GM18505 (cell line): ENCODE measurements at regions not wholly inside any gene's neighbourhood (a gene's known extent, or its start where the extent isn't known, plus 50 kb on each side); places are given as distances from the start of the nearest gene placed in this dataset.

ENCODE experiments used
- ATAC-seq: cut with Tn5 transposase; IDR thresholded peaks from one replicate; pipeline ENCODE4 v1.9.1; 2021; ENCODE audit not compliant: unreplicated experiment
- POLR2A ChIP-seq: IDR thresholded peaks from 4 replicates; pipeline ENCODE4 v1.6.1; 2011; ENCODE audit warnings: borderline replicate concordance; ENCODE audit not compliant: insufficient read depth, insufficient read length; ENCODE audit errors: extremely low read depth

- no peak for ATAC-seq
- no peak for TF ChIP-seq POLR2A
Measured at GRCh38 chr9:118305331-118305730, 601.1 kb downstream of the TLR4 start.

- no peak for ATAC-seq
- no peak for TF ChIP-seq POLR2A
Measured at GRCh38 chr9:118306801-118307200, 602.6 kb downstream of the TLR4 start.

- ATAC-seq, result no peak
- TF ChIP-seq POLR2A, result no peak
Measured at GRCh38 chr9:118313965-118314364, 609.8 kb downstream of the TLR4 start.

DNA sequence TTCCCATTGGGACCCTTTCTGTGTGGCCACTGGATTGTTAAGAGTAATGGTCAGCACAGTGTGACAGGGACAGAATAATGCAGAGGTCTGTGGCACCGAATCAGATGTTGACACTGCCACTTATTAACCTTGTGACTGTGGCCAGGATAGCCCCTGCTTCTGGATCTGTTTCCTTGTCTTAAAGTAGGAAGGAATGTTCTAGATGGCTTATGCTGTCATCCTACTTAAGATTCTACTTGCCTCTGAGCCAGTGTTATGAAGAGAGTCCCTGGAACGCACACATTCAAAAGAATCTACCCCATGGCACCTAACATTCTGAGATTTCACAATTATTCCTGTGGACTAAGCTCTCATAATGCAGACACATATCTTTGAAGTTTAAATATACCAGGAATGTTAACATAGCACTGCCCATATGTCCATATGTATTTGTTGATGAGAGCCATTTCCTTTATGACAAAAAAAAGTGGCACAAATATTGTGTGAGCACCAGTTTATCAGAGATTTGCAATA is 612.7 kb downstream of the TLR4 start:
- no peak for TF ChIP-seq POLR2A
- no peak for ATAC-seq

DNA sequence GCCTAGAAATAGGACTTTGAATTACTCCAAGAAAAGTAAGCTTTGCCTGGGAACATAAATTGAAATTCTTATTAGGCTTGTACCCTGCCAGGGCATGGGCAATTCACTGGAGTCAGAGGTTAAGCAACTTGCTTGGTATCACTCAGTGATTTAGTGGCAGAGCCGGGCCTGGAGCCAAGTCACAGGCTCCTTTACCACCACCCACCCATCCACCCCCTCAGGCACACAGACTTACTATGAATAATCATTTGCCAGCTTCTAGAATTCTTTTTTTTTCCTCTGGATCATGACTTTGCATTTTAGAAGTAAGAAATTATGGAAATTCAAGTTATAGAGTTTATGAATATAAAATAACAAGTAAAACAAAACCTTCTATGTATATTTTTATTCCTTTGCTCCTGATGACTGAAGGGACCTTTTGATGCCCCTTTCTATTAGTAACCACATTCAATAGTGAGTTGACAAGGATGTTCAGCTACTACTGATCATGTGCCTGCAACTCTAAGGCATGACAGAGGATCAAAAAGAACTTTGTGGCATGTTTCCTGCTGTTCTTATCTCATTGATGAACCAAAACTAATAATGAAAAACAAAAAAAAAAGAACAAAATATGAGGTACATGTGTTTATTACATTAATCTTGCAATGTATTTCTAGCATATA is 614.7 kb downstream of the TLR4 start:
- TF ChIP-seq POLR2A, result no peak
- no peak for ATAC-seq

DNA sequence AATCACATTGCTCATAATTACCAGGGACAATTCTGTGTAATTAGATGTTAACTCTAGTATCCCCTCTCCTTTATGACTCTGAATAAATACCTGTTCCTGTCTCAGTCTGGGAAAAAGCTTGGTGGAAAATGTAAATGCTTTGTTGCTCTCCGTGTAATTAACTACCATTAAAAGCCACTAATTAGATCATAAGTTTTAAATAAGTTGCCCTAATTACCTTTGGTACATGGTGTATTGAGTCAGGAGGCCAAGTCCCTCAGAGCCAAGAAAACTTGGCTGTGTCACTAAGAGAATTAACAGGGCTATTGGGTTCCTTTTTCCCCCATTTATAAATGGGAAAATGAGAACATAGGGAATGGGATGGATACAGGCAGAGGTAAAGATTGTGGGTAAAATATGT is 617.6 kb downstream of the TLR4 start:
- TF ChIP-seq POLR2A, result no peak
- ATAC-seq, result no peak

- no peak for TF ChIP-seq POLR2A
- no peak for ATAC-seq
Measured at GRCh38 chr9:118324706-118325105, 620.5 kb downstream of the TLR4 start.

- ATAC-seq, result no peak
- TF ChIP-seq POLR2A, result no peak
Measured at GRCh38 chr9:118325757-118326156, 621.6 kb downstream of the TLR4 start.

- TF ChIP-seq POLR2A, result no peak
- ATAC-seq, result no peak
Measured at GRCh38 chr9:118326326-118326725, 622.1 kb downstream of the TLR4 start.

DNA sequence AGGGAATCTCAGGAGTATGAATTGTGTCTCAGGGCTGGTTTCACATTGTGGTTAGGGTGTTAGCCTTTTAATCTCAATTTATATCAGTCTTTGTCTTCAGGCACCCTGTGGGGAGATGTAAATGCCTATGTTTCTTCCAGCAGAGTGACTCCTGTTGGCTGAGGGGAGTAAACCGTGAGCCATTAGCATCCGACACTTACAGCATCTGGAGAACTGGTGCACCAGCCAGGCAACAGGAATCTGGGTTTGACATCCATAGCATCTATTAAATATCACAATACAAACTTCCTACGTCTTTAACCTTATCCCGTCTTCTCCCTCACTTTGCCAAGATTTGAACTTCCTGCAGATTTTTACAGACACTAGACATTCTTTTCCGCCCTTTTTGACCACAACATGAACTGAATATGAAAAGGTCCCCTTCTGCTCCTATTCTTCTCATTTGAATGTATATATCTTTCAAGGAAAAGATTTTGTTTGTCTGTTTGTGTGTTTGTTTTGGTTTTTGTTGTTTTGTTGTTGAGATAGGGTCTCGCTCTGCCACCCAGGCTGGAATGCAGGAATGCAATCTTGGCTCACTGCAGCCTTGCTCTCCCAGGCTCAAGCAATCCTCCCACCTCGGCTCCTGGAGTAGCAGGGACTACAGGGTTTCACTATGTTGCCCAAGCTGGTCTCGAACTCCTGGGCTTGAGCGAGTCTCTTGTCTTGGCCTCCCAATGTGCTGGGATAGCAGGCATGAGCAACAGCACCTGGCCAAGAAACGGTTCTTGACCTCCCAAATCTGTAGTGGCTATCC is 626.2 kb downstream of the TLR4 start:
- no peak for ATAC-seq
- no peak for TF ChIP-seq POLR2A

DNA sequence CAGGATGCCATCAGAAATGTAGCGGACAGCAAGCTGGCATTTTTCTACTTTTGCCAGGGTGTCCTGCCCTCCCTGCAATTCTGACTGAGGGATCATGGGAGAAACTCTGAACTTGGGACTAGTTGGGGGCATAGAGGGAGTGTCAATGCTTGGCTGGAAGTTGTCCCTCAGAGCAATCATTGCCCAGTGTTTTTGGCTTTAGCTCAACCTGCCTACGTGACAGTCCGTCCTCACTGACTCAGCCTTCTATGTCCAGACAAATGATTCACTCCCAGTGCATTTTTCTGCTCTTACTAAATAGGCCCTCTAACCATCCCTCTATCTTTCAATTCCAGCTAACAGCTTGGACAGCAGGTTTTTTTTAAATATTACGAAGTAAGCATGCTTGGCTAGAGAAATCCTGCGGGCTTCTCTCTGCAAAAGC is 627.4 kb downstream of the TLR4 start:
- ATAC-seq, result no peak
- no peak for TF ChIP-seq POLR2A

DNA sequence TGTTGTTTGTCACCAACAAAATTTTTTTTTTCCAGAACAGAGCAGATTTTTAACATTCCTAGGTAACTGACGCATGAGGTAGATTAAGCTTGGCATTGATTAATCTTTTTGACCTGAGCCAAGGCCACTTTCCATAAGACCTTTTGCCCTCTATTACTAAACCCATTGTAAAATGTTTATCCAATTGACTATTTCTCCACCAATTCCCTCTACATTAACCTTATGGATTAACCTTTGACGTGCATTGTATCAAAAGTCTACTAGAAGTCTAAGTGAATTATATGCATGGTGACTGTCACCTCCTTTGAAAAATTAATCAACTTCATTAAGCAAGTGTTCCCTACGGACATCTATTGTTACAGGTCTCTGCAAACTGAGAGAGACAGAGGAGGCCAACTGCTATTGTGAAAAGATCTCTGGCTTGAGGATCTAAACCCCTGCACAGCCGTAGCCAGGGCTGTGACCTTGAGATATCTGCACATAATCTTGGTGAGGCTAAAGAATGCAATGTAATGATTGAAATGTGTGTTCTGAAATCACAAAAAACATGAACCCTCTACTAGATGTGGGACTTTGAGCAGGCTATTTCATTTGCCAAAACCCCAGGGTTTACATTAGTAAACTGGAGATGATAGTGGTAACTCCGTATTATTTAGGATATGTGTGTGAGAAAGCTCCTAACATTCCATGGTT is 632.2 kb downstream of the TLR4 start:
- TF ChIP-seq POLR2A, result no peak
- no peak for ATAC-seq

- no peak for TF ChIP-seq POLR2A
- no peak for ATAC-seq
Measured at GRCh38 chr9:118336943-118337330, 632.7 kb downstream of the TLR4 start.

DNA sequence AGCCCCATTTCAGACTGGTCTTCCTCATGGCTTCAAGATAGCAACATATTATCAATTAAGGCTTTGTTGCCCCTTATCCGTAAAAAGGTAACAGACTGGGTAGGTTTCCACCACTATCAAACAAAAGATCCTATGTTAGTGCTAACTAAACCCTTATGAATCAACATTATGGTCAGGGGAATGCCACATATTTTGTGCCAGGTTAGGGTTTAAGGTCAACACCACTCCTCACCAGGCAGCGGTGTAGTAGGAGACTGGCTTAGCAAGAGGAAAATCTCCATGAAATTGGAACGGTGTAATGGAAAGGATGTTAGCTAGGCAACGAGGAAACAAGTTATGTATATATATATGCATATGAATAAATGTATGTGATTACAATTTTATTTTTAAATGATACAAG is 655.8 kb downstream of the TLR4 start:
- ATAC-seq, result no peak

DNA sequence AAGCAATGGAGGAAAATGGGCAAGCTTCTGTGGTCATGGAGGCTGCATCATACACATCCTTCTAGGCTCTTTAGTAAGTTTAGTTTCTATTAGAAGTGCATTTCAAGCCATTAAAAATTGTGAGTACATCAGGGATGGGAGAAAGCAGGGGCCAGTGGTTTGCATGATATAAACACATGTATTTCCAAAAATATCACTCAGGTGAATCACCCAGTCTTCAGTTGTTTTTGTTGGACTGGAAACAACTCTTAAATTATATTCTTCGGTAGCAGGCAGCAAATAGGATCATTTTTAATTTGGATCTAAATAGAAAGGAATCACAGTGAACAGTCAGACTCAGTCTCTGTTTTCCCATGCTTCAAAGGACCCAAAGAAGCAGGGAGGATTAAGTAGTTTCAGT is 657.9 kb downstream of the TLR4 start:
- no peak for ATAC-seq
- TF ChIP-seq POLR2A, result no peak

More for the DNA sequence above, 655.8 kb downstream of the TLR4 start:
- no peak for TF ChIP-seq POLR2A

DNA sequence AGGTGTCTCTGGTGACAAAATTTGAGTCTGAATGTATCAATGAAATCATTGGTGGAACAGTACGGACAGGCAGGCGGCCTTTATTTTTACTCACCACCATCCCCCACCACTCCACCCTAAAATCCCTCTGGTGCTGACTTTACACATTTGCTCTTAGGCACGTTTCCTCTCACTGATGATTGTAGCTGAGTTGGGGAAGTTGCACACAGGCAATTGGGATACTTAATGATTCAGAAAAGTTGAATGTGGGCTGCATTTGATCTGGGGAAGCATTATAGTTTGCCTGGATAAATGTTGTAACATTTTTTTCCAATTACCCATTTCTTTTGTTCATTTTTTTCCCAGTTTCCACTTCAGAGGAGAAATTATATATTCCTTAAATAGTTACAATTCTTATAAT is 658.4 kb downstream of the TLR4 start:
- TF ChIP-seq POLR2A, result no peak
- no peak for ATAC-seq
